ENCODE measurements at regions not wholly inside any gene's neighbourhood (a gene's known extent, or its start where the extent isn't known, plus 50 kb on each side); places are given as distances from the start of the nearest gene placed in this dataset.

DNA sequence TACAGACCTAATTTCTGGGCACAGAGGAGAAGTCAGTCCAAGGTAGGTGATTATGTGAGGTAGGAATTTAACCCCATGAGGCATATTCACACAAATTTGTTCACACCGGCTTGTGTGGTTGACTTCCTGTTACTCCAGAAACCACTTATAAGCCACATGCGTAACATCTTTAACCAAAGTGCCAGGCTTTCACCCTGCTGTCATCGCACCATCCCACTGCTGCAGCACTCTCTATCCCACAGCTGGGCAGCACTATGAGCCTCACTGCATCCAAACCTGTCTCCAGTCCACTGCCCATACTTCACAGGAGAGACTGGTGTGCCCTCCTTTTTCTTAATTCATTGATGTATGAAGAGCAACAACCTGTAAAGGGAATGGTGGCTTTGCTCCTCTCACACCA lies 128.2 kb upstream of the ARGLU1 start:
- DNase-seq (ENCODE audit: extremely low spot score): no peak
- ChIA-PET POLR2A (no interaction called here), CTCF (interaction anchor here (1.1 kb wide), 1 partner anchor 11 kb away, joined by 3 read pairs; no protein-coding TSS in a partner anchor)
- TF ChIP-seq, protein P1, sequence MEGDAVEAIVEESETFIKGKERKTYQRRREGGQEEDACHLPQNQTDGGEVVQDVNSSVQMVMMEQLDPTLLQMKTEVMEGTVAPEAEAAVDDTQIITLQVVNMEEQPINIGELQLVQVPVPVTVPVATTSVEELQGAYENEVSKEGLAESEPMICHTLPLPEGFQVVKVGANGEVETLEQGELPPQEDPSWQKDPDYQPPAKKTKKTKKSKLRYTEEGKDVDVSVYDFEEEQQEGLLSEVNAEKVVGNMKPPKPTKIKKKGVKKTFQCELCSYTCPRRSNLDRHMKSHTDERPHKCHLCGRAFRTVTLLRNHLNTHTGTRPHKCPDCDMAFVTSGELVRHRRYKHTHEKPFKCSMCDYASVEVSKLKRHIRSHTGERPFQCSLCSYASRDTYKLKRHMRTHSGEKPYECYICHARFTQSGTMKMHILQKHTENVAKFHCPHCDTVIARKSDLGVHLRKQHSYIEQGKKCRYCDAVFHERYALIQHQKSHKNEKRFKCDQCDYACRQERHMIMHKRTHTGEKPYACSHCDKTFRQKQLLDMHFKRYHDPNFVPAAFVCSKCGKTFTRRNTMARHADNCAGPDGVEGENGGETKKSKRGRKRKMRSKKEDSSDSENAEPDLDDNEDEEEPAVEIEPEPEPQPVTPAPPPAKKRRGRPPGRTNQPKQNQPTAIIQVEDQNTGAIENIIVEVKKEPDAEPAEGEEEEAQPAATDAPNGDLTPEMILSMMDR (IDR thresholded peaks at IDR 0.05; ENCODE audit: control extremely low read depth, extremely low read depth, low read depth, missing control alignments): no peak

DNA sequence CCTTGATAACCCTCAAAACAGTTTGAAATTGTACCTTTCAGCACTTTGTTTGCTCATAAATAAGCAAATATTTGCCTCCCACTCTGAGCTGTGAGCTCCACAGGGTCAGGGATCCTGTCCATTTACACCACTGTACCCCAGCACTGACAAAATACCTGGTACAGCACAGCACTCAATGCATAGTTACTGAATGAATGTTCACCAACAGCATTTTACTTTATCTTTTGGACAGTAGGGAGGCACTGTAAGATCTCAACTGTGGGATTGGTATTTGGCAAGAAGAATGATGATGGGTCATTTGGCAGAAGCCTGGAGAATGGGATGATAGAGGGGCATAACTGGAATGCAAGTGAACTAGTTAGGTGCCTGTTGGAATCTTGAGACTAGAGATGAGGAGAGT lies 127.2 kb upstream of the ARGLU1 start:
- DNase-seq (ENCODE audit: extremely low spot score): no peak
- ChIA-PET CTCF (interaction anchor here (1.1 kb wide), 1 partner anchor 10 kb away, joined by 3 read pairs; no protein-coding TSS in a partner anchor), POLR2A (no interaction called here)
- TF ChIP-seq, protein P1 (IDR thresholded peaks at IDR 0.05; ENCODE audit: control extremely low read depth, extremely low read depth, low read depth, missing control alignments): no peak

DNA sequence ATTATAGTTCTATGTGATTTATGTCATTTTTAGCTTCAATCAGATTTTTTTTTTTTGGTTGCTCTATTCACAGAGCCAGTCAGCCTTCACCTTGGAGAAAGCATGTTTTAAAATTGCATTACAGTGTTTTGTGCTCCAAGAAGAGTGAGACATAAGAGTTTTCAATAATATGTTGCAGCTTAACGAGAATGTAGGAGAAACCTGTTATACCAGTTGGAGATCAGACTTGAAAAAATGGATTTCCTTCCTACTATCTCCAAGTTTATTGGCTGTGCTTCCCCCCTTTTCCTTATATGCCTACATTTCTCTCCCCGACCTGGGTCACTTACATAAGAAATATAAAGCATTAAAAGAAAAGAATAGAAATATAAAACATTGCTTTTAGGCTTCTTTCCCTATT lies 123.9 kb upstream of the ARGLU1 start:
- DNase-seq (ENCODE audit: extremely low spot score): no peak
- ChIA-PET CTCF (no interaction called here), POLR2A (no interaction called here)
- TF ChIP-seq, protein P1 (IDR thresholded peaks at IDR 0.05; ENCODE audit: control extremely low read depth, extremely low read depth, low read depth, missing control alignments): no peak

DNA sequence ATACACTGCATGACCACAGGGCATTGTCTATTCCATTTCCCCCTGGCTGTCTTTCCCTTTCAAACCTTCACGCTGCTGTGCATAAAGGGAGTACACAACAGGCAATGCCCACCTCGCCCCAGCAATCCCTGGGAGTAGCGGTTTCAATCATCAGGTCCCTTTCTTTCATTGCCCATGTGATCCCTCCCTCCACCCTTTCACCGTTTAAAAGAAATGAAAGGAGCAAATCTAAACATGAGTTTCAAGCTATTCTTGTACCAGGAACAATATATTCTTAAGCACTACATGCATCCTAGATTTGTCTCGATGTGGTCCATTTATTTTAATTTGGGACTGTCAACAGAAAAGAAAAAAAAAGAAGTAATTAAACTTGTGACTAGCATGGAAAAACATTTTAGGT lies 123.4 kb upstream of the ARGLU1 start:
- DNase-seq (ENCODE audit: extremely low spot score): no peak
- POLR2A ChIA-PET: no interaction called here

DNA sequence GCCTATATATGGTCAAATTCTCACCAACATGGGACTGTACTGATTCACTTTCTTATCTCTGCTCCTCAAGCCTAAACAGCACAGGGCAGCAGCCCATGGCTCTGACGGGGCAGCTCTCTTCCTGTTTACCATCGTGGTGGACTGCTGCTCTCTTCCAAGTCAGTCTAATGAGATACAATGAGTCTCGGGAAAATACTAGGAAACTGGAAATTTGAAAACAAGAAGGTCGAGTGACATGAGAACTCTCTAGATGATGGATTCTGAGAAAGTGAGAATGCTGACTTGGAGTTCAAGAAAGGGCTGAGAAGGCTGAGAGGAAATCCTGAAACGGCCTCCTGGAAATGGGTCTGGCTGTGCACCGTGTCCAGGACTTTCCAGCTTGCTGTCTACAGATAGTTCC lies 122.8 kb upstream of the ARGLU1 start:
- TF ChIP-seq, protein P1 (IDR thresholded peaks at IDR 0.05; ENCODE audit: control extremely low read depth, extremely low read depth, low read depth, missing control alignments): no peak
- no peak for DNase-seq (ENCODE audit: extremely low spot score)
- CTCF ChIA-PET: no interaction called here
- POLR2A ChIA-PET: no interaction called here

More for the DNA sequence above, 123.4 kb upstream of the ARGLU1 start:
- TF ChIP-seq, protein P1 (IDR thresholded peaks at IDR 0.05; ENCODE audit: control extremely low read depth, extremely low read depth, low read depth, missing control alignments): no peak
- CTCF ChIA-PET: no interaction called here

DNA sequence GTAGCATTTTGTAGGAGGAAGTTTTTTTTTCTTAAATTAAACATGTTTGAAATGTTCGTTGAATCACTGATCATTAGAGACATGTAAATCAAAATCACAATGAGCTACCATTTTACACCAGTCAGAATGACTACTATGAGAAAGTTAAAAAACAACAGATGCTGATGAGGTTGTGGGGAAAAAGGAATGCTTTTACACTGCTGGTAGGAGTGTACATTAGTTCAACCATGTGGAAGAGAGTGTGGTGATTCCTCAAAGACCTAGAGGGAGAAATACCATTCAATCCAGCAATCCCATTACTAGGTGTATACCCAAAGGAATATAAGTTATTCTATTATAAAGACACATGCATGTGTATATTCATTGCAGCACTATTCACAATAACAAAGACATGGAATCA lies 122.0 kb upstream of the ARGLU1 start:
- TF ChIP-seq, protein P1 (IDR thresholded peaks at IDR 0.05; ENCODE audit: control extremely low read depth, extremely low read depth, low read depth, missing control alignments): no peak
- ChIA-PET CTCF (no interaction called here), POLR2A (no interaction called here)
- no peak for DNase-seq (ENCODE audit: extremely low spot score)

DNA sequence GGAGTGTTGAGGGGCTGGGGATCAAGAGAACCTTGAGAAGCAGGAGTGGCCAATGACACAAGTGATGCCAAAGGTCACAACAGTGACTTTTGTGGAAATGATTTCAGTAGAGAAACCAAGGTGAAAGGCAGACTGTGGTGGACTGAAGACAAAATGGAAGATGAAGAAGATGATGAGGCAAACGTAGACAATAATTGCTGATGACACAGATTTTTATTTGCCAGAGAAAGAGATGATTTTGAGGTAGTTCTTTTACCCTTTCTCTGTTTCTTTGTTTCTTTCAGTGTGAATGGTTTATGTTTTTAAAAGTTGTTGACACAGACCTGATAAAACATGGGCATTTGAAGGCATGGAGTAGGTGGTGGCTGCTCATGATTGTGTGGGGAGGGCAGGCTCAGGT lies 121.0 kb upstream of the ARGLU1 start:
- DNase-seq (ENCODE audit: extremely low spot score): no peak
- TF ChIP-seq, protein P1 (IDR thresholded peaks at IDR 0.05; ENCODE audit: control extremely low read depth, extremely low read depth, low read depth, missing control alignments): no peak
- POLR2A ChIA-PET: no interaction called here
- CTCF ChIA-PET: no interaction called here
